Hepatic stellate cell (primary cell): ENCODE measurements at regions not wholly inside any gene's neighbourhood (a gene's known extent, or its start where the extent isn't known, plus 50 kb on each side); places are given as distances from the start of the nearest gene placed in this dataset.
"Not testable (repeated sequence)": the region's sequence is repeated elsewhere in the genome, so short reads cannot be mapped to it uniquely, and the experiment has no call there.

Experiments
- DNase-seq: peaks from one replicate; pipeline ENCODE4 v3.0.0; 2011; ENCODE audit warnings: low spot score

DNA sequence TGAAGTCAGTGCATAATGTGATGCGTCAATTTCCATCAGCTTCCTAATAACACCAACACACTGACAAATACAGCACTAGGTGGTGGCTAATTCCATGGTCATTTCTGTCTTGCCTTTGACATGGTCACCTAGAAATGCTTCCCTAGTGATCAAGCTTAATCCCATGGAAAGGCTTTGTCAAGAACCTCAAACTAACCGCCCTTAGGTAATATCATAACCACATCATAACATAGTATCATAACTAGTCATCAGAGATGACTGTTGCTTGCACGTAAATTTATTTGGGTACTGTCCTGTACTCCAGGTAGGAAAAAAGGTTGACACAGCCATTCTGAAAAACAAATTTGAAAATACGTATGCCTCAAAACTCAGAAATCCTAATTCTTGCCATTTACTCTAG, 471.8 kb downstream of the IRS1 start:
- no peak for DNase-seq

DNA sequence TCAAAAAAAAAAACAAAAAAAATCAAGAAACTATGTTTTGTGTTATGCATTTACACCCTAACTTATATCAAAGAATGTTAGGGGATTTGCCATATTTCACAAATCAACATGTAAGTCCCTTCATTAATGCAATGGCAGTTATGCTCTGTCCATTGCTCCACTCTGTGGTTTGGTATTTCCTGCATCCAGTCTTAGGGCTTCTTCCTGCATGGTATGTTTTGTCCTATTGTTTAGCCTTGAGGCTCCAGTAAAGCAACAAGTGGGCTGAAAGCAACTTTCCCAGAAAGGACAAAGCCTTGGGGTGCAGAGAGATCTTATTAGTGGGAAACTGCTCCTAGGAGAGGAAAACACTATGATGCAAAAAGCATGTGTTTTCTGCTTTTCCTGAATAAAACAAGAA, 474.1 kb downstream of the IRS1 start:
- DNase-seq = no peak

DNA sequence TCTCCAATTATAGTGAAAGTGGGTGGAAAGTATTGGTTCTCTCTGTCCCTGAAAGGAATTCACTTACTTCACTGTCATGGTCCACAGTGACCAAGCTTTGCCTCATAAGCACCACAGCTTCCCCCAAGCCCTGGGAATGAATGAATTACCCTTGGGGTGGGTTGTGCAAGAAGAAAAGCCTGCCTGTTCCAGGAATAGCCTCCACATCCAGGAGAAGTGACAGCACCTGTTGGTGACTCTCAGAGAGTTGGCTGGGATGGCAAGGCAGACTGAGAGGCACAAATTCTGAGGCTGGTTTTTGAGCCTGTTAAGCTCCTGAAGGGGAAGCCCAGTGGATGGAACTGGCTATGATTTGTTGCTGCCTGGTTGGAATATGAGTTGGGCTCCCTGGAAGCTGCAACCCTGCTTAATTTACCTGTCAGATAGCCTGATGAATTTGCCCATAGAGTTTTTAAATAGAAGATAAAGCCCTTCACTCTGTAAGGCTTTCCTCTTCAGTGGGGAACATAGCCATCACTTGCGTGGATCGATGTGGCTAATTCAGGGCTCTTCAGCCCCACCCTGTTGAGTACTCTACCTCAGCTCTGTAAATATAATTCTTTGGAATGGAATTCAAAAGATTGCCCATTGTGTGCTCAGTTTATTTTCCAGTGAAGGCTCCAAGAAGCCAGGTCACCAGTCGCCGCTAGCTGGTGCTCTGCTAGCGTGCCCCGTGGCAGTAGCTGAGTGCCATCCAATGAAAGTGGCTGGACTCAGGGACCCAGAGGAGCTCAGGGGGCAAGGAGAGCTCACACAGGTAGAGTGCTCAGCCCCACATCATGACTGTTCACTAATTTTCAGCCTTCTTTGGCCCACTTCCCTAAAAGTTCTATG, 479.3 kb downstream of the IRS1 start:
- no peak for DNase-seq

DNA sequence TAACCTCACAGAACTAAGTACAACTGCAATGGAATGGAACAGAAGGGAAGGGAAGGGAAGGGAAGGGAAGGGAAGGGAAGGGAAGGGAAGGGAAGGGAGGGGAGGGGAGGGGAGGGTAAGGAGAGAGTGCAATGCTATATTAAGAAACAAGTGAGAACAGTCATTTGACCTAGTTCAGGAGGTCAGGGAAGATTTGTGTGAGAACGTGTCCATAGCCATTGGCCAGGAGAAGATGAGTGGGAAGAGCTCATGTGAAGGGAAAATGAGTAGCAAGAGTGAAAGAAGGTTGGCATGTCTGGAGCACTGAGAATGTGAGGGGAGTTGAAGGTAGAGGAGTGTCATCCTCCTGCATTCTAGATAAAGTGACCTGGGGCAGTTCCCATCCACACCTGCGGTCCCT, 481.6 kb downstream of the IRS1 start:
- DNase-seq = no peak

DNA sequence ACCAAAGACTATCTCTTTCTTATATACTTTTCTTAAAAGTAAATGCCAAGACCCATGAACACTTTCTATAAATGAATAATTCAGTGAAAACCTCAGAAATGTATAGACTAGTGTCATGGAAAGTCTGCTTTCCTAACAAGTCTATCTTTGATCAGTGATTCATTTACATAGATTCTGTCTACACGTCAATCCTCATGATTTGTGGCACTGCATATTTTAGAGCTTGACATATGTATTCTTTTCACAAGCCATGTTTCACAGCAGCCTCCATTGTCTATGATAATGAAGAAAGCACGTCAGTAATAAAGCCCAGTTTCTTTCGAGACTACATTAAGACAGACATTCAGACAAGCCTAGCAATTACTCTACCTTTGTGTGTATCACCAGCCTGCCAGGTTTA, 486.6 kb downstream of the IRS1 start:
- DNase-seq = no peak

DNA sequence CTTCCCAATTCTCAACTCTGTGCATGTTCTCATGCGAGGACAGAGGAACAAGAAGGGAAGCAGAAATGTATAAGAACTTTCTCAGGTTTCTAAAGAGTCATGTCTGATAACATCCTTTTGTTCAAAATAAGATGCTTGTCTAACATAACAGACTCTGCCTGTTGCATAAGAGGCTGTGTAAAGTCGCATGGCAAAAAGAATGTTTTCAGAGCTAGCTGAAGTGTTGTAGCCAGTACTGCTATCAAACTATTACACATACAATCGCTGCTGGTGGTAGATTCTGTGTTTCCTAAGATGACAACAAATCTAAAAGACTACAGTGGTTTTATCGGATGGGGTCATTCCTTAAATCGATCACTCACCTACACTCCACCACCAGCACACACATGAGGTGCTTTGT, 487.5 kb downstream of the IRS1 start:
- no peak for DNase-seq

- no peak for DNase-seq
These were observed 489.5 kb downstream of the IRS1 start for GRCh38 chr2:226310146-226310545.

DNA sequence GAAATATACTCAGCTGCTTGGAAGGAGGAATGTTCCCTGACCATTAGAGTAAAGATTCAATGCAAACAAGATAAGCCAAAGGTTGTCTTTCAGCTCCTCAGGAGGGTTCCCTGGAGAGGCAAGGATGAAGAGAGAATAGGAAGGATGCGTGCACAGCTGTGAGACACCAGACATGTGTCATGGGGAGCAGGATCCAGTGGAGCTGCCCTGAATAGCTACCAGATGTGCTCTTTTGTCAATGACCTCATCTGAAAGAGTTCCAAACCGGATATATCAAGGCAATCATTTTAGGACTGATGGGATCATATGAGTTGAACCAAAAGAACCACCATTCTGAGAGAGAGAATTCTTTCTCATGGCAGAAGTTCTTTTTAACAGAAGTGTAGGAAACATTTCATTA, 490.6 kb downstream of the IRS1 start:
- peak; percentile 4 for DNase-seq

DNA sequence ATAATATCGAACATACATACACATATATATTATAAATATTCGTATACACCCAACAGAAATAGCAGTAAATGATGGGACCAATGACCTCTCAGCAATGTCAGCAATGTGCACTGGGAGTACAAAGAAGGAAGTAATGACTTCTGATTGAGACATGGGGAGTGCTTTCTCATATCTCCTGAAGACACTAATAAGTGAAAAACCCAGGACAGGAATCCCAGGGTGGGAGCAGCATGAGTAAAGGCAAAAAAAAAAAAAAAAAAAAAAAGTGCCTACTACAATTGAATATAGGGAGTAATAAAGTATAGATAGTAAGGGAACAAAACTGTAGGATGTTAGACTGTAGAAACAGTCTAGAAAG, 491.3 kb downstream of the IRS1 start:
- DNase-seq = no peak

DNA sequence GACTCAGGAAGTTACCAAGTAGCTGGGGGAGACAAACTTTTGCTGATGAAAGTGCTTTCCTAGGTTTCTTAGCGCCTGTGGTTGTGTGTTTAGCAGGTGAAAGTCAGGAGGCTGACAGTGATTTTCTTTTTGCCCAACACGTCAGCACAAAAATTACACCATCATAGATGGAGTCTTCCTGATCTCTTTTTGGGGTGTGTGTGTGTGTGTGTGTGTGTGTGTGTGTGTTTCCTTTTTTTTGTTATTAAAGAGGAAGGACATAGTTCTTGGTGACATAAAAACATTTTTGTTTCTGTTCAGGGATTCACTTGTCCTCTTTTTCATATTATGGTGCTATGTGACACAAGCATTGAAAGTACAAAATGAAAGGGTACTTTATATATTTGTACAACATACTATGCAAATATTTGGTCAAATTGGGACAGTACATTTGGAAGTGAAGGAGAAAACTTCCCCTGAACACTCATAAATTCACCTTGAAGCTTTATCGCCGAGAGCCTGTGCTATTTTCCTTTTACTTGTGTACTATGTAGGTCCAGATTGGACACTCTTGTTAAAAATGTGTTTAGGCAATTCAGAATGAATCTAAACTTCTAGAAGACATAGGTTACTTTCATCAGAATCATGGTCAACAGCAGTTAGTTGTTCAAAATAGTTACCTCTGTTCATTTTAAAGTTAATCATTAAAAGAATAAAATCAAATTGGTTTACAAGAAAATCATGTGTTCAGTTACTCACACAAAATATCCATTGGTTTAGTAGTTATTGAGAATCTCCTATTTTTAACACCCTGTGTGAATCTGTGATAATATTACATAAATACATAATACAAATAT, 491.9 kb downstream of the IRS1 start:
- DNase-seq = no peak

GRCh38 chr2:226306969-226307368, 492.7 kb downstream of the IRS1 start:
- no peak for DNase-seq

DNA sequence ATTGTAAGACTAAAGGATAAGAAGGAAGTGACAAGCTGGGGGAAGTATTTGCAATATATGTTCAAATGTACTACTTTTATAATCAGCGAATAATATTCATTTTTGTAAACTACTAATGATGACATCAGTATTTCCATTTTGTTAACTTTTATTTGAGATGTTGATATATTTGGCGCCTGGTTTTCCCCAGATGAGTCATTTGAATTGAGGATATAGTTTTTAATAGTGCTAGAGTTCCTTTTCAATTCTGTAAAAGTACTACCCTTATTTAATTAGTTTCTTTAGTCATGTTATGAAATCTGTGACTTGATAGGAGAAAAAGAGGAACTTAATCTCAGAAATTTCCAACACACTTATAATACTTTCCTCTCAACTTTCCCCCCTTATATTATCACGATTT, 495.3 kb downstream of the IRS1 start:
- DNase-seq = no peak

- DNase-seq = no peak
These were observed 495.9 kb downstream of the IRS1 start for GRCh38 chr2:226303707-226304106.

- DNase-seq = no peak
These were observed 499.3 kb downstream of the IRS1 start for GRCh38 chr2:226300196-226300886.

DNA sequence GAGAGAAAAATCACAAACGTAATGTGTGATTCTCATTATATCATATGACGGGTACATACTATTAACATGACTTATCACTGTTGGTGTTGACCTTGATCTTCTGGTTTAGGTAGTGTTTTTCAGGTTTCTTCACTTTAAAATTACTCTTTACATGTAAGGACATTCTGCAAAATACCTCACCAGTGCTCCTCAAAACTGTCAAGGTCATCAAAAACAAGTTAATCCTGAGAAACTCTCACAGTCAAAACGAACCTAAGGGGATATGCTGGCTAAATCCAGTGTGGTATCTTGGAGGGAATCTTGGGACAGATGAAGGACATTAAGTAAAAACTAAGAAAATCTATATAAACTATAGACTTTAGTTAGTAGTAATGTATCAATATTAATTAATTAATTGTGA, 499.8 kb downstream of the IRS1 start:
- no peak for DNase-seq

- no peak for DNase-seq
These were observed 503.9 kb downstream of the IRS1 start for GRCh38 chr2:226295681-226296080.

DNA sequence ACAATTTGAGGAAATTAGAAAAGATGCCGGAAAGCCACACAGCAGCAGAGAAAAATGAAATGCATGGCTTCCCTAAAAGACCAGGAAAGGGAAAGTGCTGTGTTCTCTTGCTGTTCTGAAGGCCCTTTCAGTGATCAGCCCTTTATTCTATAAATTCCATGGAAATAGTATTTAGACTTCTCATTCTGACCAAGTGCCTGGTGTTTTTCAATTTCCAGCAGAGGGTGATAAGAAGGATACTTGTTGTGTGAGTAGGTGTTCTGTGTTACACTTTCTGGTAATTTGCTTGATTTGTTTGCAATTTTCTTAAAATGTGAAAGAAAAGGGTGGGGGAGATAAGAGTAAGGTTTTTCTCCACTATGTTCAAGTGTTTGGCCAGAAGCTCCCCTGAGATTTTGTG, 504.5 kb downstream of the IRS1 start:
- no peak for DNase-seq

- DNase-seq = not testable (repeated sequence)
These were observed 508.3 kb downstream of the IRS1 start for GRCh38 chr2:226291281-226291680.

- no peak for DNase-seq
These were observed 512.7 kb downstream of the IRS1 start for GRCh38 chr2:226286916-226287315.

DNA sequence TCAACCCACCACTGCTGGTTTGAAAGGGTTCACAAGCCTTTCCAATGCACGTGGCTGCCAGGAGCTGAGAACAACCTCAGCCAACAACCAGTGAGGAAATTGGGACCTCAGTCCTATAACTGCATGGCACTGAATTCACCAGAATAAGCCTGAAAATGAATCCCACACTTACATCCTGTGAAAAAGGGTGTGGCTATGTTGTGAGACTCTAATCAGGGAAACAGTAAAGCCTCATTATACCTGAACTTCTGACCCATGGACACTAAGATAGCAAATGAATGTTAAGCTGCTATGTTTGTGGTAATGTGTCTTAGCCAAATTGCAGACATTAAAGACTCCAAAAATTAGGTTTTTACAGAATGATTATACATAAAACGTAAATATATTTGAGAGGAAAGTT, 515.8 kb downstream of the IRS1 start:
- DNase-seq = no peak

DNA sequence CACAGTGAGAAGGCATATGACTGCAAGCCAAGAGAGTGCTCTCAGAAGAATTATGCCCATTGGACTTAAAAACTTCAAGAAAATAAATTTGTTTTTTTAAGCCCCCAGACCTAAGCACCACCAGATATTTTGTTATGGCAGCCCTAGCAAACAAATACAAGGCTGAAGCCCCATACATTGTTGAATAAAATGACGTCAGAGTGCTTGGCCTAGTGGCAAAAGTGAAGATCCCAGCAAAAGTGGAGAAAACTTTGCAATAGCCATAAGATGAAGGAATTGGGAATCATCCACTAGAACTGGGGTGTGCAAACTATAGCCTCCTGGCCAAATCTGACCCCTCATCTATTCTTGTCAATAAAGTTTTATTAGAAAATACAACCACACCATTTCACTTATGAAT, 517.5 kb downstream of the IRS1 start:
- no peak for DNase-seq

DNA sequence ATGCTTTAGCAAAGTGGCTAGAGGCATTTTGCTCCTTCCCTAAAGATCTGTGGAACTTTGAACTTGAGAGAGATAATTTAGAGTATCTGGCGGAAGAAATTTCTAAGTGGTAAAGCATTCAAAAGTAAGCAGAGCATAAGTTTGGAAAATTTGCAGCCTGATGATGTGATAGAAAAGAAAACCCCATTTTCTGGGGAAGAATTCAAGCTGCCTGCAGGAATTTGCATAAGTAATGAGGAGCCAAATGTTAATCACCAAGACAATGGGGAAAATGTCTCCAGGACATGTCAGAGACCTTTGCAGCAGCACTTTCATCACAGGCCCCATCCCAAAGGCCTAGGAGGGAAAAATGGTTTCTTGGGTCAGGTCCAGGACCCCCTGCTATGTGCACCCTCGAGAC, 519.5 kb downstream of the IRS1 start:
- not testable (repeated sequence) for DNase-seq

DNA sequence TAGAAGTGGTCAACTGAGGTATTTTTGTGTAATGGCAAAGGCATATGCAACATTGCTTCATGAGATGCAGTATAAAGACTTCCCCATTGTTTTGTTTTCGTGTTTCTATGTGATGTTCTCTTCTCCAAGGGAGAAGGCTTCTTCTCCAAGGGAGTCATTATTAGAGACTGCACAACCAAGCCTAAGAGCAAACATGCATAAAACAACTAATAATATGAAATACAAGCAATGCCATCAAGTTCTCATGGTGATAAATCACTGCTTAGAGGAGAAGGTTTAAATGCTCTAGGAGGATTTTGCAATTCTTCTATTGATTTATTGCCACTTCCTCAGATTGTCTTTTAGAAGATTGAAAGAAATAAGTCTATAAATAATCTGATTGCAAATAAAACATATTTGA, 524.4 kb downstream of the IRS1 start:
- no peak for DNase-seq
